ENCODE measurements at regions not wholly inside any gene's neighbourhood (a gene's known extent, or its start where the extent isn't known, plus 50 kb on each side); places are given as distances from the start of the nearest gene placed in this dataset.

DNA sequence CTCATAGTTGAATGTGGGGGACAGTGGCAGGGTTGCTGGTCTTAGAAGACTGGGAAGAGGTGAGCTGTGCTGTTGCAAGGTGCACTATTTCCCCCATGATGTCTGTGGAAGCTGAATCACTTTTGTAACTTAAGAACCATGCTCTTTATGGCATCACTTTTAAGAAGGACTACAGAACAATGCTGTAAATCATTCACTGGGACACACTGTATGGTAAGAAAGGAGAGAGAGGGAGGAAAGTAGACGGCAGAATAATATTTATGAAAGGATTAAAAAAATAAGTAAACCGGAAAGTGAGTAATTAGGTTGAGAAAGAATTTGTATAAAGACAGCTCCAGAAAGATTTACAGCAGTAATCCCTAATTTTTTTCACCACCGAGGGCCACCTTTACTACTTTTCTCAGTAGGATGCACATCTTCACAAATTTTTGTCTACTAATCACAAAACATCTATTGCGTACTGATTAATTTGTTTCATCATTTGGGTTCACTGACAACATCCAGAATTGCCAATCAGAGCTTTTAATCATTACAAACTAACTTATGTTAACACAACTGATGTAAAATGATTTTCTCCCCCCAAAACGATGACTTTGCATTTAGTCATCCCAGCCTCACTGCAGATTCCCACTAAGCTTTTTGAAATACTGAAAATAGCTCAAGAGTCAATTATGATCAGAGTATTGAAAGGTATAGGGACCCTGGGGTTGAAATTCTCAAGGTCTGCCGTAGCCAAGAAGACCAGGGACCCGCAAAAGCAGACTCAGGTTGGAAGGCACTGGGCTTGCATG lies 560.7 kb upstream of the NOX3 start:
- TF ChIP-seq, protein P1, sequence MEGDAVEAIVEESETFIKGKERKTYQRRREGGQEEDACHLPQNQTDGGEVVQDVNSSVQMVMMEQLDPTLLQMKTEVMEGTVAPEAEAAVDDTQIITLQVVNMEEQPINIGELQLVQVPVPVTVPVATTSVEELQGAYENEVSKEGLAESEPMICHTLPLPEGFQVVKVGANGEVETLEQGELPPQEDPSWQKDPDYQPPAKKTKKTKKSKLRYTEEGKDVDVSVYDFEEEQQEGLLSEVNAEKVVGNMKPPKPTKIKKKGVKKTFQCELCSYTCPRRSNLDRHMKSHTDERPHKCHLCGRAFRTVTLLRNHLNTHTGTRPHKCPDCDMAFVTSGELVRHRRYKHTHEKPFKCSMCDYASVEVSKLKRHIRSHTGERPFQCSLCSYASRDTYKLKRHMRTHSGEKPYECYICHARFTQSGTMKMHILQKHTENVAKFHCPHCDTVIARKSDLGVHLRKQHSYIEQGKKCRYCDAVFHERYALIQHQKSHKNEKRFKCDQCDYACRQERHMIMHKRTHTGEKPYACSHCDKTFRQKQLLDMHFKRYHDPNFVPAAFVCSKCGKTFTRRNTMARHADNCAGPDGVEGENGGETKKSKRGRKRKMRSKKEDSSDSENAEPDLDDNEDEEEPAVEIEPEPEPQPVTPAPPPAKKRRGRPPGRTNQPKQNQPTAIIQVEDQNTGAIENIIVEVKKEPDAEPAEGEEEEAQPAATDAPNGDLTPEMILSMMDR (IDR thresholded peaks at IDR 0.05), result no peak
- Mint-ChIP-seq H3K4me1 (ENCODE audit: low read depth) (peaks cover 58% of the 10 kb centered on the region), H3K27ac (peak overlapping the region; percentile 77), H3K36me3 (ENCODE audit: low read depth) (no peaks in the 10 kb centered on the region), H3K9me3 (no peaks in the 10 kb centered on the region), H3K27me3 (ENCODE audit: insufficient read depth) (peaks cover 2% of the 10 kb centered on the region; the same call in 1 of the 2 replicates), H3K4me3 (peak overlapping the region; percentile 7; the same call in 1 of the 2 replicates)
- DNase-seq, result no peak

DNA sequence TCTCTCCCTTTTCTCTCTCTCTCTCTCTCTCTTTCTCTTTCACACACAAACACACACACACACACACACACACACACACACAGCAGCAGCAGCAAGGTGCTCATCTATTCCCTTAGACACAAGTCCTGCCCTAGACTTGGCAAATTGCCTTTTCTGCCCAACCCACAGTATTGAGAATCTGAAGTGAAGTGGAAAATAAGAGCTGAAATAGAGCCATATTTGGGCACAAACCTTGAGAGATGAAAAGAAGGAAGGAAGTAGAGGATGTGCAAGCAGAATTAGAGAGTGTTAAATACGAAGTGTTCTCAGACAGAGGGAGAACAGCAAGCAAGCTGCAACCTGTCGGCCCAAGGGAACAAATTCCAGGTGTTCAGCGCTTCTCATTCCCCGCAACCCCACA lies 557.5 kb upstream of the NOX3 start:
- H3K27ac Mint-ChIP-seq, result no peak overlapping the region
- no peaks in the 10 kb centered on the region for H3K9me3 Mint-ChIP-seq
- TF ChIP-seq, protein P1 (IDR thresholded peaks at IDR 0.05), result no peak
- H3K27me3 Mint-ChIP-seq (ENCODE audit: insufficient read depth), result peaks cover 2% of the 10 kb centered on the region; the same call in 1 of the 2 replicates
- H3K4me3 Mint-ChIP-seq, result no peak overlapping the region
- H3K4me1 Mint-ChIP-seq (ENCODE audit: low read depth), result peaks cover 42% of the 10 kb centered on the region
- DNase-seq, result no peak
- H3K36me3 Mint-ChIP-seq (ENCODE audit: low read depth), result no peaks in the 10 kb centered on the region

DNA sequence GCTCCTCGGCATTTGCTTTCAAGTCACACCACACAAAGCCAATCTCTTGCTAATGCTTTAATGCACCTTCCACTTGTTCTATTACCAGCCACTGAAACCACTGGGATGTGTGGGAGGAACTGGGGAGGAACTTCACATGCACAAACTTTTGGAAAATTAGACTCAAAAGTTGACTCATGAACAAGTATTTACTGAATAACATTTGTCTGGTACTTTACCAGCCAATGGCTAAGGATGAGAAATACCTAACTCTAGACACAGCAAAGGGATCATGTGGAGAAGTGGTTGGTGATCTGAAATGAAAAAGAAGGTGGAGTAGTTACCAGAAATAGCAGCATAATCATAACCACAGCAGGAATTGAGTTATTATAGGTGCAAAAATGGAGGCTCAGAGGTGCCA lies 554.0 kb upstream of the NOX3 start:
- H3K4me1 Mint-ChIP-seq (ENCODE audit: low read depth), result peaks cover 7% of the 10 kb centered on the region
- H3K27ac Mint-ChIP-seq, result no peak overlapping the region
- no peak overlapping the region for H3K4me3 Mint-ChIP-seq
- TF ChIP-seq, protein P1 (IDR thresholded peaks at IDR 0.05), result no peak
- H3K9me3 Mint-ChIP-seq, result no peaks in the 10 kb centered on the region
- peak; percentile 3 for DNase-seq
- H3K27me3 Mint-ChIP-seq (ENCODE audit: insufficient read depth), result peaks cover 2% of the 10 kb centered on the region; the same call in 1 of the 2 replicates
- H3K36me3 Mint-ChIP-seq (ENCODE audit: low read depth), result no peaks in the 10 kb centered on the region

DNA sequence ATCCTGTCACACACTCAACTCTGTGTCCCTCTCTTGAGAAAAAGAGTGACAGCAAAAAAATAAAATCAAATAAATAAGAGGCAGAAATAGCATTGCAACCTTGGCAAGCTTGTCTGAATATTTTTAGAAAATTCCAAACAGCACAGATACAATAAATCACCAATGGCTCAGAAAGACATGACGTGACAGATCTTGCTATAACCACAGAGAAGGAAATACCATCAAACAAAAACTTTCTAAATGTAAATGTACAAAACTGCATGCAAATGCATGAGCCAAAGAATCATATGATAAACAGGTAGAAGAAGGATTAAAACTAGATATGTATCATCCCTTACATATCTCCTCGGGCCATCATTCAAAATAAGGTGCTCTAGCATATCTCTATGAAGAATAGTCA lies 549.2 kb upstream of the NOX3 start:
- peaks cover 2% of the 10 kb centered on the region for H3K27me3 Mint-ChIP-seq (ENCODE audit: insufficient read depth)
- H3K36me3 Mint-ChIP-seq (ENCODE audit: low read depth), result no peaks in the 10 kb centered on the region
- peaks cover 4% of the 10 kb centered on the region; the same call in 1 of the 2 replicates for H3K4me1 Mint-ChIP-seq (ENCODE audit: low read depth)
- no peak overlapping the region for H3K27ac Mint-ChIP-seq
- no peak overlapping the region for H3K4me3 Mint-ChIP-seq
- DNase-seq, result no peak
- TF ChIP-seq, protein P1 (IDR thresholded peaks at IDR 0.05), result no peak
- H3K9me3 Mint-ChIP-seq, result no peaks in the 10 kb centered on the region

DNA sequence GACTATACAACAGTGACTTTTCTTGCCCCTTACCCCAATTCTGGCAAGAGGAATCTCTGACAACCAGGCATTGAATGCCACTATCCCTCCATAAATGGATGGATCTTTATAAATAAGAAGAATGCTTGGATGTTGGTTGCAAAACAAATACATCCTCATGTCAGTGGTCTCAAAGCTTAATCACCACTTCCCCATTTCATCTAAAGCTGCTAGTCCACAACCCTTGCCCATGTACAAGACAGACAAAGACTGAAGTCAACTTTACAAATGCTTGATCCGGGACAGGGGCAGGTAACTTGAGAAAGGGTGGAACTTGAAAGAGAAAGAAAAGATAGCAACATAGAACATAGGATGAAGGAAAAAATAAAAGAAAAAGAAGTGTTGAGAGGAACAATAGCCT lies 540.5 kb upstream of the NOX3 start:
- Mint-ChIP-seq H3K27me3 (ENCODE audit: insufficient read depth) (peaks cover 2% of the 10 kb centered on the region), H3K27ac (no peak overlapping the region), H3K9me3 (no peaks in the 10 kb centered on the region), H3K36me3 (ENCODE audit: low read depth) (no peaks in the 10 kb centered on the region), H3K4me3 (no peak overlapping the region), H3K4me1 (ENCODE audit: low read depth) (no peaks in the 10 kb centered on the region)
- TF ChIP-seq, protein P1 (IDR thresholded peaks at IDR 0.05), result no peak
- DNase-seq, result no peak

All from HFFc6 (cell line).